ENCODE measurements at regions not wholly inside any gene's neighbourhood (a gene's known extent, or its start where the extent isn't known, plus 50 kb on each side); places are given as distances from the start of the nearest gene placed in this dataset.

DNA sequence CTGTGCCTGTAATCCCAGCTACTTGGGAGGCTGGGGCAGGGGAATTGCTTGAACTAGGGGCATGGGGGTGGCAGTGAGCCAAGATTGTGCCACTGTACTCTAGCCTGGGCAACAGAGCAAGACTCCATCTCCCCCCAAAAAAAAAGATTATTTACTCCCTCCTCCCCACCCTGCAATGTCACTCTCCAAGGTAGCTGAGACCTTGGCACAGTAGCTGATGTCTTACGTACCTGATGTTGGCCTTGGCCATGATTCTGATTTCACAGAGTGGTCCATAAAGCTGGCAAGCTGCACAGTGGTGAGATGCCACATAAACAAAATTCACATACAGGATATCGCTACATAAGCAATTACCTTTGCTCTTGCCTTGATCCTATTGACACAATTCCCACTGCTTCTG is 108.5 kb downstream of the CAVIN4 start:
- CTCF ChIA-PET: no interaction called here
- no peak for TF ChIP-seq FOXM1 (IDR thresholded peaks at IDR 0.05; ENCODE audit: low read depth)
- Histone ChIP-seq H3K79me2 (ENCODE audit: insufficient read depth) (no peaks in the 10 kb centered on the region), H3K4me1 (ENCODE audit: control insufficient read depth in 1 of 2, insufficient read depth in 2 of 2, low read depth in 1 of 2, low read length in 1 of 2) (no peaks in the 10 kb centered on the region), H3K9ac (no peak overlapping the region), H3K27ac (ENCODE audit: low read depth in 2 of 2, low read length in 1 of 2) (no peak overlapping the region), H3F3A (replicated peaks; ENCODE audit: insufficient read depth) (no peaks in the 10 kb centered on the region), H3K36me3 (replicated peaks in 1 of 2; ENCODE audit: control insufficient read depth in 1 of 2, insufficient read depth in 2 of 2, low read length in 1 of 2) (no peaks in the 10 kb centered on the region), H3K27me3 (ENCODE audit: insufficient read depth) (no peaks in the 10 kb centered on the region; the same call in 1 of the 2 replicates), H3K9me2 (no peaks in the 10 kb centered on the region), H3K4me3 (ENCODE audit: low read depth in 2 of 2, low read length in 1 of 2) (no peak overlapping the region), H3K9me3 (no peaks in the 10 kb centered on the region), H3K4me2 (no peak overlapping the region), H4K20me1 (ENCODE audit: insufficient read depth) (no peaks in the 10 kb centered on the region), H2AFZ (ENCODE audit: low read depth) (no peak overlapping the region)
- 18% methylated on average over 2 of the region's 2 CpGs for WGBS (ENCODE audit: low lambda C conversion rate)
- no peak for DNase-seq
- POLR2A ChIA-PET: no interaction called here

DNA sequence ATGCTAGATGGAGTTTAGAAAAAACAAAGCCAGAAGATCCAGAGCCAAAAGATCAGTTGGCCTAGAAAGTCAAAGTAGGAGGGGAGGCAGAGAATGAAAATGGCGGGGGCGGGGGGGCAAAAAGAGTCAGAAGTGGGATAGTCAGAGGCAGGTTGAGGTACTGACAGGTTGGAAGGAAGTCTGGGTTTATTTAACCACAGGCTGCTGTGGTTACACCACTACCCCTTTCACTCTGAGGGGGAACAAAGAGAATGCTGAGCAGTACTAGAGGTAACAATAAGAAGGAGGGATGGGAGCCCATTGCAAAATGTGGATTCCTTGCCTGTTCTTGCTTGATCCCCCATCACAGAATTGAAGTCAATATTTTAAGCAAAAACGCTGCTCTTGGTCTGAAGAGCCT is 111.8 kb downstream of the CAVIN4 start:
- Histone ChIP-seq H3K9me2 (no peaks in the 10 kb centered on the region), H3K4me2 (no peak overlapping the region), H3K27ac (ENCODE audit: low read depth in 2 of 2, low read length in 1 of 2) (no peak overlapping the region), H3K9ac (no peak overlapping the region), H3K4me3 (ENCODE audit: low read depth in 2 of 2, low read length in 1 of 2) (no peak overlapping the region), H3K36me3 (replicated peaks in 1 of 2; ENCODE audit: control insufficient read depth in 1 of 2, insufficient read depth in 2 of 2, low read length in 1 of 2) (no peaks in the 10 kb centered on the region), H2AFZ (ENCODE audit: low read depth) (no peak overlapping the region), H3K9me3 (no peaks in the 10 kb centered on the region), H3K27me3 (ENCODE audit: insufficient read depth) (no peaks in the 10 kb centered on the region; the same call in 1 of the 2 replicates), H4K20me1 (ENCODE audit: insufficient read depth) (no peaks in the 10 kb centered on the region), H3F3A (replicated peaks; ENCODE audit: insufficient read depth) (no peaks in the 10 kb centered on the region), H3K4me1 (ENCODE audit: control insufficient read depth in 1 of 2, insufficient read depth in 2 of 2, low read depth in 1 of 2, low read length in 1 of 2) (no peaks in the 10 kb centered on the region), H3K79me2 (ENCODE audit: insufficient read depth) (no peaks in the 10 kb centered on the region)
- CTCF ChIA-PET: no interaction called here
- DNase-seq: no peak
- 3% methylated on average over 3 of the region's 3 CpGs for WGBS (ENCODE audit: low lambda C conversion rate)
- POLR2A ChIA-PET: no interaction called here
- TF ChIP-seq ELF1 (IDR thresholded peaks at IDR 0.05) (no peak), RFX5 (IDR thresholded peaks at IDR 0.05; ENCODE audit: low read length) (no peak), JUND (IDR thresholded peaks at IDR 0.05) (no peak), RCOR1 (IDR thresholded peaks at IDR 0.05; ENCODE audit: low read length) (no peak), CHD2 (IDR thresholded peaks at IDR 0.05; ENCODE audit: low read length, partially characterized antibody) (no peak), EP300 (IDR thresholded peaks at IDR 0.05; ENCODE audit: borderline replicate concordance in 1 of 2, low read depth in 1 of 2, low read length in 1 of 2) (no peak), SMC3 (IDR thresholded peaks at IDR 0.05; ENCODE audit: low read depth, low read length) (no peak), NRF1 (IDR thresholded peaks at IDR 0.05; ENCODE audit: low read depth, low read length) (no peak), TCF12 (IDR thresholded peaks at IDR 0.05) (no peak), GABPA (IDR thresholded peaks at IDR 0.05; ENCODE audit: low read depth) (no peak), POLR2AphosphoS5 (IDR thresholded peaks at IDR 0.05; ENCODE audit: low read depth, low read length) (no peak), RAD21 (IDR thresholded peaks at IDR 0.05; ENCODE audit: low read length) (no peak)
- TF ChIP-seq, protein P1, sequence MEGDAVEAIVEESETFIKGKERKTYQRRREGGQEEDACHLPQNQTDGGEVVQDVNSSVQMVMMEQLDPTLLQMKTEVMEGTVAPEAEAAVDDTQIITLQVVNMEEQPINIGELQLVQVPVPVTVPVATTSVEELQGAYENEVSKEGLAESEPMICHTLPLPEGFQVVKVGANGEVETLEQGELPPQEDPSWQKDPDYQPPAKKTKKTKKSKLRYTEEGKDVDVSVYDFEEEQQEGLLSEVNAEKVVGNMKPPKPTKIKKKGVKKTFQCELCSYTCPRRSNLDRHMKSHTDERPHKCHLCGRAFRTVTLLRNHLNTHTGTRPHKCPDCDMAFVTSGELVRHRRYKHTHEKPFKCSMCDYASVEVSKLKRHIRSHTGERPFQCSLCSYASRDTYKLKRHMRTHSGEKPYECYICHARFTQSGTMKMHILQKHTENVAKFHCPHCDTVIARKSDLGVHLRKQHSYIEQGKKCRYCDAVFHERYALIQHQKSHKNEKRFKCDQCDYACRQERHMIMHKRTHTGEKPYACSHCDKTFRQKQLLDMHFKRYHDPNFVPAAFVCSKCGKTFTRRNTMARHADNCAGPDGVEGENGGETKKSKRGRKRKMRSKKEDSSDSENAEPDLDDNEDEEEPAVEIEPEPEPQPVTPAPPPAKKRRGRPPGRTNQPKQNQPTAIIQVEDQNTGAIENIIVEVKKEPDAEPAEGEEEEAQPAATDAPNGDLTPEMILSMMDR (IDR thresholded peaks at IDR 0.05): no peak
- TF ChIP-seq, protein P2, sequence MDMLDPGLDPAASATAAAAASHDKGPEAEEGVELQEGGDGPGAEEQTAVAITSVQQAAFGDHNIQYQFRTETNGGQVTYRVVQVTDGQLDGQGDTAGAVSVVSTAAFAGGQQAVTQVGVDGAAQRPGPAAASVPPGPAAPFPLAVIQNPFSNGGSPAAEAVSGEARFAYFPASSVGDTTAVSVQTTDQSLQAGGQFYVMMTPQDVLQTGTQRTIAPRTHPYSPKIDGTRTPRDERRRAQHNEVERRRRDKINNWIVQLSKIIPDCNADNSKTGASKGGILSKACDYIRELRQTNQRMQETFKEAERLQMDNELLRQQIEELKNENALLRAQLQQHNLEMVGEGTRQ (IDR thresholded peaks at IDR 0.05; ENCODE audit: borderline replicate concordance, low read depth, low read length): no peak

All from SK-N-SH (cell line).